Body of pancreas (tissue), 4 donors: ENCODE measurements at regions not wholly inside any gene's neighbourhood (a gene's known extent, or its start where the extent isn't known, plus 50 kb on each side); places are given as distances from the start of the nearest gene placed in this dataset.

Experiments
- CTCF ChIP-seq, 7 experiments: fragments of 450-650 bp in 4 of 7; fragments of 200-600 bp in 3 of 7; sonication (generic) in 3 of 7; IDR thresholded peaks; one replicate each; pipeline ENCODE4 v1.5.1; 2016 to 2019; ENCODE audit warnings: antibody characterized with exemption in 7 of 7
- POLR2A ChIP-seq, 3 donors: fragments of 450-650 bp; IDR thresholded peaks; one replicate each; pipeline ENCODE4 v1.6.1; 2016; ENCODE audit warnings: antibody characterized with exemption in 3 of 3, mild to moderate bottlenecking in 2 of 3

- TF ChIP-seq CTCF (IDR thresholded peaks at IDR 0.05) = no peak
- TF ChIP-seq POLR2A (IDR thresholded peaks at IDR 0.05) = no peak
These were observed 336.5 kb upstream of the PRKCQ start for GRCh38 chr10:6916601-6917000.
